HepG2 (cell line): ENCODE measurements at regions not wholly inside any gene's neighbourhood (a gene's known extent, or its start where the extent isn't known, plus 50 kb on each side); places are given as distances from the start of the nearest gene placed in this dataset.

Experiments used
- ATAC-seq: fragments of 200-7000 bp; cut with Tn5 transposase; 3 replicates; pipeline ENCODE4 v1.9.1; 2020; ENCODE audit warnings: mild to moderate bottlenecking, moderate library complexity
- BruUV-seq: library from RNA; stranded (reverse); fragments of 400-500 nt; replicated peaks from 2 replicates; lab custom pipeline; 2021; lab: Mats Ljungman, UMichigan
- CTCF ChIA-PET: fragments of 300-600 bp; formaldehyde crosslinking; extraction: SDS; loops from one replicate; lab custom pipeline; 2021; ENCODE audit warnings: low total read pairs, inconsistent platforms, low intra/inter-chr PET ratio; lab: Yijun Ruan, JAX
- POLR2A ChIA-PET: fragments of 350-600 bp; sonication (Branson Sonifier 250); formaldehyde crosslinking; loops from one replicate; lab custom pipeline; 2020; ENCODE audit warnings: antibody characterized with exemption, inconsistent platforms; lab: Yijun Ruan, JAX
- DNase-seq: peaks from one replicate; pipeline ENCODE4 v3.0.0-alpha.2; 2015; ENCODE audit warnings: low spot score
- FAIRE-seq: peaks from 3 replicates; lab custom pipeline; 2011; peaks lifted over from hg19 to GRCh38; lab: Jason Lieb, UNC
- H2AFZ ChIP-seq: one replicate; pipeline ENCODE4 v1.6.1; 2011; ENCODE audit warnings: low read length, inconsistent platforms
- H3K27ac ChIP-seq: fragments of 300-600 bp; 3 replicates; pipeline ENCODE4 v1.8.0; 2011; ENCODE audit warnings: mixed run types, mild to moderate bottlenecking, mixed read lengths, low read length, inconsistent platforms; ENCODE audit not compliant: insufficient read depth; ENCODE audit errors: extremely low read length
- H3K27me3 ChIP-seq, 2 experiments: fragments of 200-600 bp in 1 of 2; 2 replicates in 1 of 2; 3 replicates in 1 of 2; pipeline versions ENCODE4 v1.6.0 to v1.8.0; 2011; ENCODE audit warnings: low read length in 2 of 2, mild to moderate bottlenecking in 2 of 2, moderate library complexity in 2 of 2, inconsistent platforms in 1 of 2; ENCODE audit not compliant: insufficient read depth in 2 of 2, control insufficient read depth in 1 of 2
- H3K36me3 ChIP-seq, 2 experiments: fragments of 200-600 bp in 1 of 2; replicated peaks in 1 of 2; 2 replicates in 1 of 2; 3 replicates in 1 of 2; pipeline versions ENCODE4 v1.5.1 to v1.8.0; 2011; ENCODE audit warnings: low read length in 2 of 2, inconsistent platforms in 1 of 2; ENCODE audit not compliant: insufficient read depth in 2 of 2, control insufficient read depth in 1 of 2
- H3K4me1 ChIP-seq: 2 replicates; pipeline ENCODE4 v1.5.1; 2012; ENCODE audit warnings: low read length, inconsistent platforms; ENCODE audit not compliant: insufficient read depth
- H3K4me2 ChIP-seq: 2 replicates; pipeline ENCODE4 v1.6.0; 2011; ENCODE audit warnings: low read depth, low read length, inconsistent platforms
- H3K4me3 ChIP-seq, 3 experiments: fragments of 200-600 bp in 1 of 3; sonication (generic), shearing (Covaris generic) in 1 of 3; replicated peaks in 1 of 3; 2 replicates each; pipeline ENCODE4 v1.5.1; 2011 to 2016; ENCODE audit warnings: low read length in 3 of 3, inconsistent platforms in 2 of 3, low read depth in 2 of 3, mild to moderate bottlenecking in 2 of 3, control low read depth in 1 of 3, mixed read lengths in 1 of 3; ENCODE audit not compliant: insufficient read depth in 1 of 3
- H3K79me2 ChIP-seq: one replicate; pipeline ENCODE4 v1.6.1; 2011; ENCODE audit warnings: low read length, inconsistent platforms; ENCODE audit not compliant: insufficient read depth
- H3K9ac ChIP-seq: 2 replicates; pipeline ENCODE4 v1.6.0; 2011; ENCODE audit warnings: mild to moderate bottlenecking, low read depth, low read length, inconsistent platforms; ENCODE audit not compliant: insufficient read depth
- H3K9me3 ChIP-seq: 2 replicates; pipeline ENCODE4 v1.5.1; 2012; ENCODE audit warnings: mild to moderate bottlenecking, low read length
- H4K20me1 ChIP-seq: 2 replicates; pipeline ENCODE4 v1.6.0; 2011; ENCODE audit warnings: inconsistent platforms, mild to moderate bottlenecking, low read length, moderate library complexity; ENCODE audit not compliant: insufficient read depth
- CBX2 ChIP-seq, 2 experiments: fragments of 200-600 bp in 1 of 2; sonication (generic); formaldehyde crosslinking in 1 of 2; IDR thresholded peaks; 2 replicates each; pipeline versions ENCODE4 v1.7.0 to v1.8.1; 2018 to 2022; ENCODE audit warnings: low read depth in 2 of 2, low read length in 1 of 2, mild to moderate bottlenecking in 1 of 2, missing genetic modification reagents in 1 of 2
- EHMT2 ChIP-seq: fragments of 200-600 bp; sonication (generic); IDR thresholded peaks from 2 replicates; pipeline ENCODE4 v1.7.0; 2017; ENCODE audit warnings: antibody characterized with exemption, low read depth, low read length, borderline replicate concordance
- GATA4 ChIP-seq: sonication (generic); IDR thresholded peaks from 2 replicates; pipeline ENCODE4 v1.6.1; 2016; ENCODE audit warnings: antibody characterized with exemption, low read depth, borderline replicate concordance
- MTA3 ChIP-seq: sonication (generic); formaldehyde crosslinking; IDR thresholded peaks from 2 replicates; pipeline ENCODE4 v1.4.0; 2020; ENCODE audit warnings: missing genetic modification reagents
- NFKB2 ChIP-seq: sonication (generic); formaldehyde crosslinking; IDR thresholded peaks from 2 replicates; pipeline ENCODE4 v1.4.0; 2020; ENCODE audit warnings: missing genetic modification reagents, borderline replicate concordance
- PCBP2 ChIP-seq: fragments of 200-400 bp; formaldehyde crosslinking; optimal IDR thresholded peaks from 2 replicates; pipeline ENCODE3; 2018; ENCODE audit warnings: low read length, low read depth; ENCODE audit not compliant: poor library complexity, severe bottlenecking
- PHF8 ChIP-seq: sonication (generic); formaldehyde crosslinking; IDR thresholded peaks from 2 replicates; pipeline ENCODE4 v1.5.0; 2020; ENCODE audit warnings: missing genetic modification reagents
- RBM22 ChIP-seq: fragments of 200-400 bp; formaldehyde crosslinking; optimal IDR thresholded peaks from 2 replicates; pipeline ENCODE3; 2017; ENCODE audit warnings: mild to moderate bottlenecking, low read length, moderate library complexity
- ZFP1 ChIP-seq: IDR thresholded peaks from 2 replicates; pipeline ENCODE4 v1.6.1; 2016
- ZMYM4 ChIP-seq: sonication (generic); formaldehyde crosslinking; IDR thresholded peaks from 2 replicates; pipeline ENCODE4 v1.8.1; 2023; ENCODE audit warnings: mild to moderate bottlenecking, missing genetic modification reagents
- ZNF251 ChIP-seq: sonication (generic); formaldehyde crosslinking; IDR thresholded peaks from 2 replicates; pipeline ENCODE4 v1.9.0; 2021; ENCODE audit warnings: mild to moderate bottlenecking, missing genetic modification reagents
- WGBS: methylation state at CpG from one replicate; pipeline ENCODE4 v1.1.6; 2017; ENCODE audit warnings: low lambda C conversion rate; 5-methylcytosine and 5-hydroxymethylcytosine counted together
- in situ Hi-C: cut with HindIII; loops from 2 replicates; pipeline ENCODE4 v1.10.0; 2017; ENCODE audit warnings: low pct_unique_long_range_greater_than_20kb; ENCODE audit not compliant: extremely low pct_ligation_motif_present
- intact Hi-C: fragments of 100-400 bp; cut with micrococcal nuclease; formaldehyde crosslinking; loops from one replicate; pipeline ENCODE4 v1.10.0; 2022; ENCODE audit not compliant: unreplicated experiment

DNA sequence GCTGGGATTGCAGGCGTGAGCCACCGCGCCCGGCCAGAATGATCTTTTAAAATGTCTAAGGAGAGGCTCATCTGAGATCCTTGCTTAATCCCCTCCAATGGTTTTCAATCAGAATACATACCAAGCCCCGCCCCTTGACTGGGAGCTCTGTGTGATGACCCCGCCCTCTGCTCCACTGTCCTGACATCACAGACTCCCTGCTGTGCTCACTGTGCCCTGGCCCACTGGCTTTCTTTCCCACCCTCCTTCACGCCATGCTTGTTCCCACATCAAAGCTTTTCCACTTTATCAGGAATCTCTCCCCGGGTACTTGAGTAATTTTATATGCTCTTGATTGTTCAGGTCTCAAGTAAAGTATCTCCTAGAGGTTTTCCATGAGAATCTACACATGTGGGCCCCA, 762.3 kb upstream of the ID2 start:
- H3K4me3 ChIP-seq, result no peak overlapping the region
- 64% methylated on average over 8 of the region's 8 CpGs for WGBS
- no peak overlapping the region for H3K4me2 ChIP-seq
- CTCF ChIA-PET, result no interaction called here
- no peak overlapping the region for H2AFZ ChIP-seq
- ATAC-seq, result no peak
- BruUV-seq, result no TSS peak
- TF ChIP-seq ZFP1 (CRISPR knock-in tag) (no peak), CBX2 (IDR thresholded peaks at IDR 0.05; ENCODE audit: low read depth, low read length) (no peak), CBX2 (CRISPR knock-in tag; IDR thresholded peaks at IDR 0.05; ENCODE audit: low read depth) (no peak), PCBP2 (no peak), EHMT2 (no peak), RBM22 (no peak), MTA3 (no peak), PHF8 (CRISPR knock-in tag) (no peak), ZNF251 (CRISPR knock-in tag) (no peak)
- TF ChIP-seq, all 625 proteins: peak for 0
- FAIRE-seq (no peak), DNase-seq (no peak)
- Histone ChIP-seq H3K79me2 (no peaks in the 10 kb centered on the region), H3K9me3 (no peaks in the 10 kb centered on the region), H3K4me1 (no peaks in the 10 kb centered on the region; the same call in 1 of the 2 replicates), H3K9ac (no peak overlapping the region), H3K36me3 (no peaks in the 10 kb centered on the region), H3K27ac (no peak overlapping the region), H4K20me1 (no peaks in the 10 kb centered on the region), H3K27me3 (no peaks in the 10 kb centered on the region)
- POLR2A ChIA-PET, result no interaction called here
- in situ Hi-C loops, result no loop called here
- intact Hi-C loops, result no loop called here

DNA sequence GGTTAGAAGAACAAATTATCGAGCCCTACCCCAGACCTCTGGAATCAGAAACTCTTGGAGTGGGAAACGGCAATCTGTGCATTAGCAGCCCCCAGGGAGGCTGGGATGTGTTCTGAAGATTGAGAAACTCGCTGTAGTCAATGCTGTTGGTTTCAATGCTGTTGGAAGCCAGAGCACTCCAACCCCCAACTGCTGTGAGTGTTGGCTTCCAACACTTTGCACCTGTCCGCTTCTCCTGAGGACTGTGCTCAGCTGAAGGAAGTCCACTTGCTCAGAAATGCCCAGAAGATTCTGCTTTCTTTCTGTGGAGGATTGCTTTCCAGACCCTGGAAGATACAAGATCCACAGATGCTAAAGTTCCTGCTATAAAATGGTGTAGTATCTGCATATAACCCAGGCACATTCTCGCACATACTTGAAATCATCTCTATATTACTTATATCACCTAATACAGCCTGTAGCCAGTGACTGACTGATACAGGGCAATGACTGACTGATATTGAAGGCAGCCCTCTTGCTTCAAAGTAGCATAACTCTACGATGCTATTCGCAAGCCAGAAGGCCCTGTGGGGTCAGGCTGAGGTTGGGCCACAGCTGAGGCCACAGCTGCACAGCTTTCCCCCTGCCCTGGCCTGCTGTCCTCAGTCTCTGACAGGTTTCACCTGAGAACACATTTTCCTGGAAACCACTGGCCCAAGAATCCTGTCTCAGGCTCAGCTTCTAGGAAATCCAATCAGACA, 757.7 kb upstream of the ID2 start:
- POLR2A ChIA-PET, result no interaction called here
- no peaks in the 10 kb centered on the region for H3K4me1 ChIP-seq
- H3K4me3 ChIP-seq, result no peak overlapping the region
- no peaks in the 10 kb centered on the region for H3K9me3 ChIP-seq
- H3K27ac ChIP-seq, result no peak overlapping the region
- CTCF ChIA-PET, result no interaction called here
- TF ChIP-seq GATA4 (no peak), NFKB2 (no peak), ZMYM4 (no peak)
- WGBS, result 33% methylated on average over 7 of the region's 7 CpGs
- H2AFZ ChIP-seq, result no peak overlapping the region
- FAIRE-seq, result no peak
- no peaks in the 10 kb centered on the region for H4K20me1 ChIP-seq
- no peak overlapping the region for H3K9ac ChIP-seq
- no peaks in the 10 kb centered on the region for H3K36me3 ChIP-seq
- intact Hi-C loops (loop anchor here (5.0 kb wide), 1 partner anchor 37 kb away; no protein-coding TSS in a partner anchor), in situ Hi-C loops (no loop called here)
- ATAC-seq, result no peak
- BruUV-seq, result no TSS peak
- no peak overlapping the region for H3K4me2 ChIP-seq
- no peak for DNase-seq
- H3K79me2 ChIP-seq, result no peaks in the 10 kb centered on the region
- H3K27me3 ChIP-seq, result no peaks in the 10 kb centered on the region
